ENCODE measurements at regions not wholly inside any gene's neighbourhood (a gene's known extent, or its start where the extent isn't known, plus 50 kb on each side); places are given as distances from the start of the nearest gene placed in this dataset.

DNA sequence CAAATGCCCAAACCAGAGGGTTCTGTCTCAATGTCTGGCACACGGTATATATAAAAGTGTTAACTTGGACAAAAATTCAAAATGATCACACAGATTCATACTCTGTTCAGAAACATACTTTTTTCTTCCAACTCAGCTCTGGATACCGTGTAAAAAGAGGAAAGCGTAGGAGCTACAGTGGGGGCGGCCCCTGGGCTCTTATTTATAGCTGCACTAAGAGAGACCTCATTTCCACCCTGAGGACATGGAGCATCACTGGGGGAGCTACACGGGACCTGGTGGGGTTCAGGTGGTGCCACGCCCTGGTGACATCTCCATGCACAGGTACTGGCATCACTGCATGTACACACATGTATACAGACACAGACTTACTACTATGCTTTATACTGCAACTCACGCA lies 185.9 kb upstream of the FOXQ1 start:
- Histone ChIP-seq H3K27me3 (ENCODE audit: insufficient read depth, low read length) (no peaks in the 10 kb centered on the region), H3K9me3 (ENCODE audit: control insufficient read depth in 1 of 2, insufficient read depth in 1 of 2, low read depth in 1 of 2, low read length in 2 of 2) (no peaks in the 10 kb centered on the region), H3K4me2 (ENCODE audit: low read length) (no peak overlapping the region), H3K4me1 (ENCODE audit: control insufficient read depth in 1 of 2, insufficient read depth in 2 of 2, low read length in 2 of 2) (no peaks in the 10 kb centered on the region), H3K9me2 (ENCODE audit: insufficient read depth) (no peaks in the 10 kb centered on the region), H4K20me1 (ENCODE audit: insufficient read depth) (no peaks in the 10 kb centered on the region), H3K36me3 (ENCODE audit: control insufficient read depth in 1 of 2, insufficient read depth in 2 of 2, low read length in 2 of 2) (no peaks in the 10 kb centered on the region), H3K9ac (ENCODE audit: low read length) (no peak overlapping the region), H3K27ac (ENCODE audit: low read depth, low read length) (no peak overlapping the region), H3K79me2 (ENCODE audit: insufficient read depth, low read length) (no peaks in the 10 kb centered on the region), H2AFZ (ENCODE audit: low read depth, low read length, poor library complexity, severe bottlenecking) (no peak overlapping the region), H3K4me3 (replicated peaks in 1 of 2; ENCODE audit: low read depth in 1 of 2, low read length in 2 of 2) (no peak overlapping the region)
- intact Hi-C loops (cut with micrococcal nuclease) = no loop called here
- ChIA-PET POLR2A (no interaction called here), CTCF (no interaction called here), RAD21 (ENCODE audit: low non-redundant PET in 1 of 2, low total read pairs in 2 of 2, uncharacterized antibody in 2 of 2, unreplicated experiment in 2 of 2) (no interaction called here)
- DNase-seq (ENCODE audit: low read depth, low spot score) = no peak
- TF ChIP-seq JUND (IDR thresholded peaks at IDR 0.05) (no peak), REST (IDR thresholded peaks at IDR 0.05; ENCODE audit: low read depth) (no peak), ZFX (IDR thresholded peaks at IDR 0.05) (no peak)
- no TSS peak for BruUV-seq (replicated peaks)
- ATAC-seq = no peak

DNA sequence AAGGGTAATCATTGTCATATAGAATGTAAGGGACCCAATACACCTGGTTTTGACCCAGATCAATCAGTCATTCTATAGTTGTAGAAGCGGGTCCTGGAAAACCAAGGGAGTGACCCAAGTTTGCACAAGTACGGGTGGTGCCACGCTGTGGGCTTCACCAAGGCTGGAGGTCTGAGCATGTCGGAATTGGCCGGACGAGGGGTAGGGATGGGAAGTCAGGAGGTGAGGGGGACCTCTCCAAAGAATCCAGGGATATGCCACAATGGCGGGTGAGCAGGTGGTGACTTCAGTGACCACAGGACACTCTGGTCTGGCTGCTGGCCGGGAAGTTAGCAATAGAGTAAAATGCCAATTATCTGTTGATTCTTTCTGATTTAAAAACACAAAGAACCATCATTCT lies 186.6 kb upstream of the FOXQ1 start:
- CTCF ChIA-PET = no interaction called here
- BruUV-seq (replicated peaks) = no TSS peak
- Histone ChIP-seq H4K20me1 (ENCODE audit: insufficient read depth) (no peaks in the 10 kb centered on the region), H3K4me3 (replicated peaks in 1 of 2; ENCODE audit: low read depth in 1 of 2, low read length in 2 of 2) (no peak overlapping the region), H3K9me2 (ENCODE audit: insufficient read depth) (no peaks in the 10 kb centered on the region), H3K27me3 (ENCODE audit: insufficient read depth, low read length) (no peaks in the 10 kb centered on the region), H3K9ac (ENCODE audit: low read length) (no peak overlapping the region), H3K36me3 (ENCODE audit: control insufficient read depth in 1 of 2, insufficient read depth in 2 of 2, low read length in 2 of 2) (no peaks in the 10 kb centered on the region), H3K4me1 (ENCODE audit: control insufficient read depth in 1 of 2, insufficient read depth in 2 of 2, low read length in 2 of 2) (no peaks in the 10 kb centered on the region), H3K27ac (ENCODE audit: low read depth, low read length) (no peak overlapping the region), H2AFZ (ENCODE audit: low read depth, low read length, poor library complexity, severe bottlenecking) (no peak overlapping the region), H3K79me2 (ENCODE audit: insufficient read depth, low read length) (no peaks in the 10 kb centered on the region), H3K4me2 (ENCODE audit: low read length) (no peak overlapping the region), H3K9me3 (ENCODE audit: control insufficient read depth in 1 of 2, insufficient read depth in 1 of 2, low read depth in 1 of 2, low read length in 2 of 2) (no peaks in the 10 kb centered on the region)
- DNase-seq (ENCODE audit: low read depth, low spot score) (no peak), ATAC-seq (no peak)
- intact Hi-C loops (cut with micrococcal nuclease) = no loop called here
- RAD21 ChIA-PET (ENCODE audit: low non-redundant PET in 1 of 2, low total read pairs in 2 of 2, uncharacterized antibody in 2 of 2, unreplicated experiment in 2 of 2) = no interaction called here
- POLR2A ChIA-PET = no interaction called here
- TF ChIP-seq POLR2AphosphoS5 (IDR thresholded peaks at IDR 0.05; ENCODE audit: low read depth, low read length) (no peak), EZH2 (IDR thresholded peaks at IDR 0.05) (no peak), SP1 (IDR thresholded peaks at IDR 0.05; ENCODE audit: low read depth) (no peak), ELF1 (IDR thresholded peaks at IDR 0.05; ENCODE audit: borderline replicate concordance, low read depth) (no peak), JUND (IDR thresholded peaks at IDR 0.05) (no peak), ZFX (IDR thresholded peaks at IDR 0.05) (no peak), REST (IDR thresholded peaks at IDR 0.05; ENCODE audit: low read depth) (no peak), TCF7L2 (IDR thresholded peaks at IDR 0.05; ENCODE audit: borderline replicate concordance, extremely low read depth, insufficient read depth, insufficient read length) (no peak), FOSL1 (IDR thresholded peaks at IDR 0.05; ENCODE audit: low read depth) (no peak), RAD21 (IDR thresholded peaks at IDR 0.05; ENCODE audit: low read depth) (no peak), ATF3 (IDR thresholded peaks at IDR 0.05) (no peak), ZNF274 (IDR thresholded peaks at IDR 0.05; ENCODE audit: low read depth, low read length) (no peak), CBX3 (IDR thresholded peaks at IDR 0.05; ENCODE audit: low read depth) (no peak)
